ENCODE measurements at regions not wholly inside any gene's neighbourhood (a gene's known extent, or its start where the extent isn't known, plus 50 kb on each side); places are given as distances from the start of the nearest gene placed in this dataset.

- no peak for TF ChIP-seq MAFK (IDR thresholded peaks at IDR 0.05; ENCODE audit: partially characterized antibody)
- no peak for TF ChIP-seq RAD21 (conservative IDR thresholded peaks at IDR 0.05 in 1 of 2, IDR thresholded peaks at IDR 0.05 in 1 of 2)
- TF ChIP-seq, protein P1, sequence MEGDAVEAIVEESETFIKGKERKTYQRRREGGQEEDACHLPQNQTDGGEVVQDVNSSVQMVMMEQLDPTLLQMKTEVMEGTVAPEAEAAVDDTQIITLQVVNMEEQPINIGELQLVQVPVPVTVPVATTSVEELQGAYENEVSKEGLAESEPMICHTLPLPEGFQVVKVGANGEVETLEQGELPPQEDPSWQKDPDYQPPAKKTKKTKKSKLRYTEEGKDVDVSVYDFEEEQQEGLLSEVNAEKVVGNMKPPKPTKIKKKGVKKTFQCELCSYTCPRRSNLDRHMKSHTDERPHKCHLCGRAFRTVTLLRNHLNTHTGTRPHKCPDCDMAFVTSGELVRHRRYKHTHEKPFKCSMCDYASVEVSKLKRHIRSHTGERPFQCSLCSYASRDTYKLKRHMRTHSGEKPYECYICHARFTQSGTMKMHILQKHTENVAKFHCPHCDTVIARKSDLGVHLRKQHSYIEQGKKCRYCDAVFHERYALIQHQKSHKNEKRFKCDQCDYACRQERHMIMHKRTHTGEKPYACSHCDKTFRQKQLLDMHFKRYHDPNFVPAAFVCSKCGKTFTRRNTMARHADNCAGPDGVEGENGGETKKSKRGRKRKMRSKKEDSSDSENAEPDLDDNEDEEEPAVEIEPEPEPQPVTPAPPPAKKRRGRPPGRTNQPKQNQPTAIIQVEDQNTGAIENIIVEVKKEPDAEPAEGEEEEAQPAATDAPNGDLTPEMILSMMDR (IDR thresholded peaks at IDR 0.05), result no peak
- no peak for TF ChIP-seq MAX (IDR thresholded peaks at IDR 0.05)
- no peak for TF ChIP-seq JUNB (IDR thresholded peaks at IDR 0.05)
- no peak for TF ChIP-seq POLR2A (IDR thresholded peaks at IDR 0.05; ENCODE audit: low read length)
- no peak for TF ChIP-seq ELK1 (IDR thresholded peaks at IDR 0.05; ENCODE audit: low read depth, low read length)
- no peak for TF ChIP-seq RFX5 (IDR thresholded peaks at IDR 0.05)
- TF ChIP-seq EP300 (IDR thresholded peaks at IDR 0.05), result no peak
Measured at GRCh38 chrX:99761731-99762130, 648.3 kb downstream of the PCDH19 start.

Data from A549 (cell line).